KOPT-K1 (cell line): ENCODE measurements at regions not wholly inside any gene's neighbourhood (a gene's known extent, or its start where the extent isn't known, plus 50 kb on each side); places are given as distances from the start of the nearest gene placed in this dataset.

Experiments
- H3K27ac ChIP-seq: fragments of 200-600 bp; sonication (generic); 2 replicates; pipeline ENCODE4 v1.5.1; 2016; ENCODE audit warnings: antibody characterized with exemption, mild to moderate bottlenecking, low read depth, low read length; ENCODE audit not compliant: poor library complexity, severe bottlenecking
- H3K36me3 ChIP-seq: fragments of 200-600 bp; sonication (generic); 2 replicates; pipeline ENCODE4 v1.5.1; 2017; ENCODE audit warnings: antibody characterized with exemption, mild to moderate bottlenecking, low read length, moderate library complexity; ENCODE audit not compliant: insufficient read depth
- H3K9me3 ChIP-seq: fragments of 200-600 bp; sonication (generic); 2 replicates; pipeline ENCODE4 v1.5.1; 2017; ENCODE audit warnings: antibody characterized with exemption, low read length, mild to moderate bottlenecking; ENCODE audit not compliant: insufficient read depth, poor library complexity, severe bottlenecking

DNA sequence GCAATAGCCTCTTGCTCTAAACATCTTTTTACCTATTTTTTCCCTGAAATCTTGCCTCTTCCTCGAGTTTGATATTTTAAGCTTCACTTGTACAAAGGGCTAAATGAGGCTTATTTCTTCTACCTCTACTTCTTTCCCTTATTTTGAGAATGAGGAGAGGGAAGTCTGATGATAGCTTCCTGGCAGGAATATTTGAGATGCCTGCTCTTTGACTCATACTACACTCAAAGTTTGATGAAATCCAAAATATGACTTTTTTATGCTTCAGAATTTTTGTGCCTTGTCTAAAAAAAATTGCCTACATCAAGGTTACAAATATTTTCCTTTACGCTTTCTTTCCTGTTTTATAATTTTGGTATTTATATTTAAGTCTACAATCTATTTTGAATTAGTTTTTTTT, 624.4 kb upstream of the PLXNA2 start:
- Histone ChIP-seq H3K36me3 (no peaks in the 10 kb centered on the region), H3K9me3 (no peaks in the 10 kb centered on the region), H3K27ac (no peak overlapping the region)

DNA sequence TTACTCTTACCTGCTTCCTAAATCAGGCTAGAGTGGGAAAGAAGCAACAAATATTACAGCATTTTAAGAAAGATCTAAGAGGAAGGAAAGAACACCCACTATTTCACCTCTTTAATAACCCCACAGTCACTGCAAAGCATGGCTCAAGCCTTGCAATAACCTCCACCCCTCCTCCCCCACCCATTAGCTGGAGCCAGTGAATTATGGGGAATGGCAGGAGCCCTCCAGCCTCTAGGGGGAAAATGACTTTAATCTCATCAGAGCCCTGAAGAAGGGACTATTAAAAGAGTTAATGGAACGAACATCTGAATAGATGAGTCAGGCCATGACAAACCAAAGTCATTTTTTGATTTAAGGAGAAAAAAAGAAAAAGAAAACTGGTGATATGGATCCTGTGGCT, 630.7 kb upstream of the PLXNA2 start:
- no peak overlapping the region for H3K27ac ChIP-seq
- H3K36me3 ChIP-seq, result no peaks in the 10 kb centered on the region
- H3K9me3 ChIP-seq, result no peaks in the 10 kb centered on the region

DNA sequence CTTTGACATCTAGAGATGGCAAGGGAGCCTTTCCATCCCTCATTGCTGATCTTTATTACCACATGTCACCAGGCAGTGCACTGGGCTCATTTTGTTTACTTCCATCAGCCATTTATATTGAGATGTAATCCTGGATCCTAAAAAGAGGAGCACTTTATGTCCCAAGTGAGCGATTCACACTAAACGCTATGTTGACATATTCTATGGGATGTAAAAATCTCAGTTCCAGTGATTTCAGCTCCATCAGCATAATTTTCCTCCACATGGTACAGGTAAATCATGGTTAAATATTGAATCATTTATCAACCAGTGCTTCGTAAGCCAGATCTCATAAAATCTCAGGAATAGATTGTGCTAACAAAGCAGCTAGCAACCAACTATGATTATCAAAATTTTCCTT, 634.8 kb upstream of the PLXNA2 start:
- Histone ChIP-seq H3K9me3 (no peaks in the 10 kb centered on the region), H3K36me3 (no peaks in the 10 kb centered on the region), H3K27ac (no peak overlapping the region)

DNA sequence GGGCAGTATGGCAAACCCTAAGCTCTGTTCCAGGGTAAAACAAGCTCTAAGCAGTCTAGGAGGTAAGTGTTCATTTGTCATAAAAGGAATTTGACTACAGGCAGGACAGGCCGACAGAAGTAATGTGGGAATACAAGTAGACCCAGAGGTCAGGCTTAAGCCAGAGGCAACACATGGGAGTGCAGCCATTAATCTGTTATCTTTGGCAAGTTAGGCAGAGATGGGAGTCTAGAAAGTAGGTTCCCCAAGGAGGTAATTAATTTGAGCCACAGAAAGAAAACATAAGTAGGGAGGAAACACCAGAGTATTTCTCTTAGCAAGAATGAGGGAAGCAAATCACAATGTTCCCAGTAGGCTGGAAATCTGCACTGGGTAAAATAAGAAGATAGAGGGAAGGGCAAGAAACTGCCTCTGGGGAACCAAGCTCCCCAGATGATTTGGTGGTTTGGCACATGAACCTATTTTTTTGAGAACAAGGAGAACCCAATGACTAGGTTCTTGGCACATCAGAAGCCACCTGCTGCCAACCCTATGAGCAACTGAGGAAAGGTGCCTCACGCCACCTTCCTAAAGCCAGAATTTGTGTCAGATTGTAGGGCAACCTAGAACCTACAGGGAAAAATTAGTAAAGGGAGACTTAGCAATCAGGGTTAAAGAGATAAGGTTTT, 636.4 kb upstream of the PLXNA2 start:
- Histone ChIP-seq H3K9me3 (no peaks in the 10 kb centered on the region), H3K36me3 (no peaks in the 10 kb centered on the region)

DNA sequence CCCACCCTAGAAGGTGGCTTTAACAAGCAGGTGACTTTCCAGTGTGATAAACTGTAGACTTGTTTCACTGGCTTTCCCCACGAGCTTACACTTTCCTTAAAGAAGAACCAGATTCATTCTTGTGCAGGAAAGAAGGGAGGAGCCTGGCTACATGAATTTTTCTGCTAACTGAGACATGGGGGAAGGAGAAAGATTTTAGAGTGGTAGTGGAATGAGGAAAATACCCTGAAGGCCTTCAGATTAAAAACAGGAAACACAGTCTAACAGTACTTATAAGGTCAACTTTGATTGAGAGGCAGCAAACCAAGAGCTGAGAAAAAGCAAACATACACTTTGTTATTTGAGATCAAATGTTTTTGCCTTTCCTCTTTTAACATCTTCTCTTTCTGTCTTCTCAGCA, 640.9 kb upstream of the PLXNA2 start:
- Histone ChIP-seq H3K9me3 (no peaks in the 10 kb centered on the region), H3K36me3 (no peaks in the 10 kb centered on the region), H3K27ac (no peak overlapping the region)

More for the DNA sequence above, 636.4 kb upstream of the PLXNA2 start:
- H3K27ac ChIP-seq, result no peak overlapping the region

DNA sequence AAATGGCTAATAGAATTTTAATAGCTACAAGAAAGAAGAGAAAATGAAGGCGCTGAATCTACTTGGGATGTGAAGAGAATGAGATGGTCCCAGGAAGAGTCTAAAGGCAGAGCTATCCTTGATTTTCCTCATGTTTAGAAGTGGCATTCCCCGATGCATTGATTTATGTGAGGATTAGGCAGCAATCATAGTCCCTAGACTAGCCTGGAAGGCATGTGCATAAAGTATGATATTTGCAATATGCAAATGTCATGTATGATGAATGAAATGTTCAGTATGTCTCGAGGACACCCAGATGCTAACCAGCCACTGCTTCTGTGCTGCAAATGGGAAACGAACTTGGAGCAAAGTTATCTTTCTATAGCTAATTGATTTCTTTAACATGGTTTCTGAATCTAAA, 641.5 kb upstream of the PLXNA2 start:
- no peaks in the 10 kb centered on the region for H3K36me3 ChIP-seq
- H3K27ac ChIP-seq, result no peak overlapping the region
- H3K9me3 ChIP-seq, result no peaks in the 10 kb centered on the region

DNA sequence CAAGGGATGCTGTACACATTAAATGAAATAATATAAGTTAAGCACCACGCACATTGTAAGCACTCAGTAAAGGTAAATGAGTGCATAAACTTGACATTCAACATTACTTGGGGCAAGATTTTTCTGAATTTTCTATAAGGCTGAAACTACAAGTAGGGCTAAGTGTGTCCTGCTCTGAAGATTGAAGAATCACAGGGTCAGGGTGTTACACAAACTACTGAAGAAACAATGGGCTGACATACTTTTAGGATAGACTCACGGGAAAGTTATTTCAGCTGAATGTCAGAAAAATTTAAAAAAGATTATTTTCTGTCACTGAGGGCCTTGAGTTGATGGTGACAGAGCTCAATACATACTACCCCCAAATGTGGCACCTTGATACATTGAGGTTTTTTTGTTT, 644.2 kb upstream of the PLXNA2 start:
- H3K27ac ChIP-seq, result no peak overlapping the region
- no peaks in the 10 kb centered on the region for H3K9me3 ChIP-seq
- H3K36me3 ChIP-seq, result no peaks in the 10 kb centered on the region

DNA sequence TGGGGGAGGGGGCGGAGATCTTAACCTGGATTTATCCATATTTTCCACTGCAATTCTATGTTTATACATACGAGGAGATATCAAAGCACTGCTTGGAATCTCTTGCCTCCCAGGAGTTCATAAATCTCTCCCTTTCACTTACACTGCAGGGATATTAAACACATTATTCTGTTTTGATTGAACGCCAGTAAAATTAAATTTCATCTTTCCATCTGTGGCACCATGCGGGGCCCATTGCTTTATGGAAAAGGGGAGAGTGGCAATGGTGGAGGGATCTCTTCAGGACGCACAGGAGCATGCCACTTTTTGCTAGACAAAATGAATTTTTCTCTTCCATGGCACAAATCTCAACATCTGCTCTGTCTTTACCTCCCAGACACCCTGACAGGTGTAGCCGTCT, 648.0 kb upstream of the PLXNA2 start:
- H3K9me3 ChIP-seq, result no peaks in the 10 kb centered on the region

DNA sequence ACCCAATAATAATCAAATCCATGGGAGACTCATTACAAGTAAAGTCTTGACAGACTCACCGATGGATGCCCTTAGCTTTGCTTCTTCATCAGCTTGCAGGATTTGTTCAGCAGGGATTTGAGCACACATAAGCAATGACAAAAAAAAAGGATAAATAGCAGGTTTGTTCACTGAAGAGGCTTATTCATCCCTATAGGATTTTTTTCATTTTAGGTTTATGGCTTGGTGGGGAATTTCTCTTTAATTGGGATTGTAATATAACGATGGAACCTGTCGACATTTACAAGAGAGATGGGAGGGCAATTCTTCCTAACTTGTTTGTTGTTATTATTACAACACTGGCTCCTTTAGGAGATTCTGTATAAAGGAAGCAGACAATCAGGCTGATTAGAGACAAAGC, 649.1 kb upstream of the PLXNA2 start:
- Histone ChIP-seq H3K9me3 (no peaks in the 10 kb centered on the region), H3K27ac (no peak overlapping the region), H3K36me3 (no peaks in the 10 kb centered on the region)

More for the DNA sequence above, 648.0 kb upstream of the PLXNA2 start:
- H3K27ac ChIP-seq, result no peak overlapping the region
- H3K36me3 ChIP-seq, result no peaks in the 10 kb centered on the region

DNA sequence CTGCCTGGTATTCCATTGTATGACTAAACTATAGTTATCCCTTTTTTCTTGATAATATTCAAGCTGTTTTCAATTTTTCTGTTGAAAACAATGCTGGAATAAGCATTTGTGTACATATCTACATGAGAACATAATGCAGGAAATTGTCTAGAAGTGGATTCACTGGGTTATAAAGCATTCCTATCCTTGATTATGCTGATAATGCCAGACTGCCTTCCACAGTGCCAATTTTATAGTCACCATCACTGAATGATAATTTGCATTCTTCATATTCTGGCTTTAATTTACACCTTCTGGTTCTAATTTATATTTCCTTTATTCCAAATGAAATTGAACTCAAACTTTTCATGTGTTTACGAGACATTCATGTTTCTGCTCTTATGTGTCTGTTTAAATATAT, 651.0 kb upstream of the PLXNA2 start:
- H3K9me3 ChIP-seq, result no peaks in the 10 kb centered on the region
- no peaks in the 10 kb centered on the region for H3K36me3 ChIP-seq
- H3K27ac ChIP-seq, result no peak overlapping the region

DNA sequence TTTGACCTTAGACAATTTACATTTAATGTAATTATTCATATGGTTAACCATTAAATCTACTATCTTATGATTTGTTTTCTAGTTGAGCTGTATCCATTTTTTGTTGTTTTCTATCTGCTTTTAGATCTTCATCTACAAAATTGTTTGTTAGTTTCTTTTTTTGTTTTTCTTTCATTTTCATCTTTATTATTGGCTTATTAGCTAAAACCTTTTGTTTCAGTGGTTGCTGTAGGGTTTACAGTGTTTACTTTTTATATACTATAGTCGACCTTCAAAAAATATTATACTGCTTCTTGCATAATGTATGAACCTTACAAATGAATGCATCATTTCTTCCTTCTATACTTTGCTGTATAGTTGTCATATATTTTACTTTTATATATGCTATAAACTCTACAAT, 651.6 kb upstream of the PLXNA2 start:
- H3K36me3 ChIP-seq, result no peaks in the 10 kb centered on the region
- no peaks in the 10 kb centered on the region for H3K9me3 ChIP-seq

DNA sequence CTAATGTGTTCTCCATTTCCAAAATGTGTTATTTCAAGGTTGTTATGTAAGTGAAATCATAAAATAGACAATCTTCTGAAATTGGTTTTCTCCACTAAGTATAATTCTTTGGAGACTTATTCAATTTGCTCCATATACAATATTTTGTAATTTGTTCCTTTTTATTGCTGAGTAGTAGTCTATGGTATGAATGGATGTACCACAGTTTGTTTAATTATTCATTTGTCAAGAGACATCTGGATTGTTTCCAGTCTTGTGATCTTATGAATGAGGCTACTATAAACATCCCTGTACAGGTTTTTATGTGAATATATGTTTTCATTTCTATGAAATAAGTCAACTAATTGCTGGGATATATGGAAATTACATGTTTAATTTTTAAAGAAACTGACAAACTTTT, 652.6 kb upstream of the PLXNA2 start:
- no peak overlapping the region for H3K27ac ChIP-seq
- H3K36me3 ChIP-seq, result no peaks in the 10 kb centered on the region

More for the DNA sequence above, 651.6 kb upstream of the PLXNA2 start:
- no peak overlapping the region for H3K27ac ChIP-seq

DNA sequence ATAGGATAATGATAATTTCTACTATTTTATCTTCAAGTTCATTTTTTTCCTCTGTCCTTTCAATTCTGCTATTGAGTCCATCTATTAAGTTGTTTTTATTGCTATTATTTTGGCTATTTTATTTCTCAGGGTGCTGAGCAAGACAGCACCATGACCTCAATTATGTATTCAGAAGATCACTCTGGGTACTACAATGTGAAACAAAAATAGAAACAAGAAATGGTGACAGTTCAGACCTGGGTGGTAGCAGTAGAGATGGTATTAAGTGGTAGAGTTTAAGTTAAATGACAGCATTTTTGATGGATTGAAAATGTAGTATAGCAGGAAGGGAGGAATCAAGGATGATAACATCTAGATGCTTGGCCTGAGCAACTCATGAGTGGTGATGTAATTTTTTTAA, 655.3 kb upstream of the PLXNA2 start:
- no peaks in the 10 kb centered on the region for H3K9me3 ChIP-seq
- no peak overlapping the region for H3K27ac ChIP-seq
- H3K36me3 ChIP-seq, result no peaks in the 10 kb centered on the region

More for the DNA sequence above, 652.6 kb upstream of the PLXNA2 start:
- H3K9me3 ChIP-seq, result no peaks in the 10 kb centered on the region

DNA sequence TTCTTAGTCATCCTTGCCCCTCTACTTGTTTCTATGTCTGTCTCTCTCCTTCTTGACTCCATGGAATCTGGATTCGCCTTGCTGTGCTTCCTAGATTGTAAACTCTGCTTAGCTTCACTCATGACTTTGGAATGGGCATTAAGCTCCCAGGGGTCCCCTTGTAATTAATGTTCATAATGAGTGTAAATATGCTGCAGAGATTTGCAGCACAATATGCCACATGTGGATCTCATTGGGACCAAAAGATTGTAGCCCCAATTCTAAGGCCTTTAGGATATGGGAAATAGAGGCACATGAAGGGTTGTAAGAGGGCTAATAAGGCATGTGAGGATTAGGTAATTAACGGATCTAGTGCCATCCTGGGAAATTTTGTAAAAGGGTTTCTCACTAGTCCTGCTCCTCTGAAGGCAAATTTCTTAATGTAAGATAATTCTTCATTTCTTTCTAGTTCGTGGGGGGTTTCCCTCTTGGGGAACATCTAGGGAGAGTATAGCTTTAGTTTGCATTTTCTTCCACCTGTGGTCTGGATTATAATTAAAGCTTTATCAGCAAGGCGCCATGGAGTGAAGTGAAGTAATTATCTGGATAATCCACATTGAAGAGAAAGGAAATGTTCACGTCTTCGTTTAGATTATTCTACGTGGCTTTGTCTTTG, 659.2 kb upstream of the PLXNA2 start:
- H3K36me3 ChIP-seq, result no peaks in the 10 kb centered on the region
- H3K9me3 ChIP-seq, result no peaks in the 10 kb centered on the region
- no peak overlapping the region for H3K27ac ChIP-seq

DNA sequence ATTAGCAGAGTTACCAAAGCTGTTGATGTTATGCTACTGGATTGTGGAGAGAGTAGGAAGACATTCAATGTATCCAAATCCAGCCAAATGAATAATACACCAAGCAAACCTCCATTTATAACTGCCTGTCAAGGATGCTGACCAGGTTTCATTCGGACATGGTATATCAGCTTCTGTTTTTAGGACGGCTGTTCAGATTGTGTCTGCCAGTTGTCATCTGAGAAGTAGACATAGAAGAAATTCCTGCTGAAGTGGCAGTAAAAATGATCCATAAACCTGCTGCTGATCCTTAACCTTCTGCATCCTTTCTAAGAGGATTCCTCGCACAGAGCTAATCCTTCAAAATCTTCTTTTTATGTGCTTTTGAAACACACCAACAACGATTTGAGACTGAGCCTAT, 663.6 kb upstream of the PLXNA2 start:
- Histone ChIP-seq H3K27ac (no peak overlapping the region), H3K36me3 (no peaks in the 10 kb centered on the region), H3K9me3 (no peaks in the 10 kb centered on the region)
